ENCODE measurements at regions not wholly inside any gene's neighbourhood (a gene's known extent, or its start where the extent isn't known, plus 50 kb on each side); places are given as distances from the start of the nearest gene placed in this dataset.

DNA sequence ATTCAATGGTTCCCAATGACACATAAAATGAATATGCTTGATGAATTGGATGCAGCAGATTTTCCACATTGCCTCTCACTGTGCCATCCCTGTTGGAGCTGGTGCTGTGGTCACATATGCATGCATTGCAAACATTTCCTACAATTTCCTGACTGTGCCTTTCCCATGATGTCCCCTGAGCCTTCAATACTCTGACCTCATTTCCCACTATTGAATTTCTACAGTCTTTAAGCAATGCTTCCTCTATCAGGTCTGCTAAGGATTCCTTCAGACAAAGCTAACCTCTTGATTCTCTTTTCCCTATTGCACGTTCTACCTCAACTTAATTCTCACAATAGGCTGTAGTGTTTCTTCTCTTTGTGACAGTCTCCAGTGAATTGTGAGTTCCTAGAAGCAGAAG lies 342.5 kb upstream of the CRIM1 start:
- ChIA-PET POLR2A (no interaction called here), CTCF (no interaction called here)
- H3K36me3 Mint-ChIP-seq (ENCODE audit: low read depth) = no peaks in the 10 kb centered on the region
- H3K9me3 Mint-ChIP-seq (ENCODE audit: insufficient read depth) = no peaks in the 10 kb centered on the region
- H3K4me3 Mint-ChIP-seq = no peak overlapping the region
- H3K27ac Mint-ChIP-seq = no peak overlapping the region
- H3K27me3 Mint-ChIP-seq (ENCODE audit: low read depth) = peaks cover 8% of the 10 kb centered on the region
- ATAC-seq = no peak
- DNase-seq = no peak
- H3K4me1 Mint-ChIP-seq (ENCODE audit: low read depth) = no peaks in the 10 kb centered on the region

DNA sequence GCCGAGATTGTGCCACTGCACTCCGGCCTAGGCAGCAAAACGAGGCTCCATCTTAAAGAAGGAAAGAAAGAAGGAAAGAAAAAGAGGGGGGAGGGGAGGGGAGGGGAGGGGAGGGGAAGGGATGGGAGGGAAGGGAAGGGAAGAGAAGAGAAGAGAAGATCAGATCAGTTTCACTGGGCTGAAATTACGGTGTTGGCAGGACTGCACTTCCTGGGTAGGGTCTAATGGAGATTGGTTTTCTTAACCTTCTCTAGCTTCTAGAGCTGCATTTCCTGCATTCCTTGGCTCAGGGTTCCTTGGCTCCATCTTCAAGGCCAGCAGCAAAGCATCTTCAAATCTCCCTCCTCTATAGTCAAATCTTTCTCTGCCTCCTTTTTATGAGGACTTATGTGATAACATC lies 349.1 kb upstream of the CRIM1 start:
- DNase-seq (no peak), ATAC-seq (no peak)
- Mint-ChIP-seq H3K27ac (no peak overlapping the region), H3K4me1 (ENCODE audit: low read depth) (peaks cover 2% of the 10 kb centered on the region), H3K36me3 (ENCODE audit: low read depth) (no peaks in the 10 kb centered on the region), H3K9me3 (ENCODE audit: insufficient read depth) (no peaks in the 10 kb centered on the region), H3K27me3 (ENCODE audit: low read depth) (no peaks in the 10 kb centered on the region), H3K4me3 (no peak overlapping the region)
- ChIA-PET CTCF (no interaction called here), POLR2A (no interaction called here)

GRCh38 chr2:36002941-36003340 lies 352.6 kb upstream of the CRIM1 start:
- H3K27ac Mint-ChIP-seq = no peak overlapping the region
- no peaks in the 10 kb centered on the region for H3K27me3 Mint-ChIP-seq (ENCODE audit: low read depth)
- peaks cover 2% of the 10 kb centered on the region for H3K4me1 Mint-ChIP-seq (ENCODE audit: low read depth)
- CTCF ChIA-PET = no interaction called here
- no peak for ATAC-seq
- H3K4me3 Mint-ChIP-seq = no peak overlapping the region
- DNase-seq = no peak
- H3K36me3 Mint-ChIP-seq (ENCODE audit: low read depth) = no peaks in the 10 kb centered on the region
- POLR2A ChIA-PET = no interaction called here
- H3K9me3 Mint-ChIP-seq (ENCODE audit: insufficient read depth) = no peaks in the 10 kb centered on the region

GRCh38 chr2:35997488-35997887 lies 358.1 kb upstream of the CRIM1 start:
- Mint-ChIP-seq H3K36me3 (ENCODE audit: low read depth) (no peaks in the 10 kb centered on the region), H3K9me3 (ENCODE audit: insufficient read depth) (no peaks in the 10 kb centered on the region), H3K4me3 (no peak overlapping the region), H3K27ac (no peak overlapping the region), H3K4me1 (ENCODE audit: low read depth) (no peaks in the 10 kb centered on the region), H3K27me3 (ENCODE audit: low read depth) (peaks cover 4% of the 10 kb centered on the region)
- ChIA-PET POLR2A (no interaction called here), CTCF (no interaction called here)
- no peak for DNase-seq
- no peak for ATAC-seq

DNA sequence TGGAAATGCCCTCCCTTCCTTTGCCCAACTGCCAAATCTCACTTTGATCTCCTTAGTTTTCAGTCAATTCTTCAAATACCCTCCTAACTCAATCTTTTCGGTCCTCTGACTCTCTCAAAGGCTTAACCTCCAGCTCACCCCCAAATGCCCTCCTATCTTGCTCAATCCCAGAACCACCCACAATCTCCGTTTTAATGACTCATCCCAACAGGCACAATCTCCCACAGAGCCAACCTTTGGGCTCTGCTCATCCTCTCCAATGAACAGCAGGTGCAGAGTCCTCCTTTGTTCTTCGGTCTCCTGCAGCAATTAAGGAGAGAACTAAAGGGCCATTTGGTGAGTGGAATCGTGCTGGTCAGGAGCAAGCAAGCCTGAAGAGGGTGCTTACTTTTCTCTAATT lies 366.1 kb upstream of the CRIM1 start:
- no peak overlapping the region for H3K4me3 Mint-ChIP-seq
- no peaks in the 10 kb centered on the region for H3K27me3 Mint-ChIP-seq (ENCODE audit: low read depth)
- peaks cover 3% of the 10 kb centered on the region for H3K4me1 Mint-ChIP-seq (ENCODE audit: low read depth)
- CTCF ChIA-PET = interaction anchor here (1.1 to 1.8 kb wide), 2 partner anchors 13 to 17 kb away, joined by 4 to 5 read pairs; no protein-coding TSS in a partner anchor
- DNase-seq (no peak), ATAC-seq (no peak)
- no peaks in the 10 kb centered on the region for H3K9me3 Mint-ChIP-seq (ENCODE audit: insufficient read depth)
- no peaks in the 10 kb centered on the region for H3K36me3 Mint-ChIP-seq (ENCODE audit: low read depth)
- H3K27ac Mint-ChIP-seq = no peak overlapping the region
- POLR2A ChIA-PET = no interaction called here

GRCh38 chr2:35989040-35989439 lies 366.5 kb upstream of the CRIM1 start:
- Mint-ChIP-seq H3K36me3 (ENCODE audit: low read depth) (no peaks in the 10 kb centered on the region), H3K27me3 (ENCODE audit: low read depth) (no peaks in the 10 kb centered on the region), H3K4me3 (no peak overlapping the region), H3K9me3 (ENCODE audit: insufficient read depth) (no peaks in the 10 kb centered on the region), H3K4me1 (ENCODE audit: low read depth) (peaks cover 3% of the 10 kb centered on the region), H3K27ac (no peak overlapping the region)
- POLR2A ChIA-PET = no interaction called here
- no peak for ATAC-seq
- DNase-seq = no peak
- CTCF ChIA-PET = interaction anchor here (1.1 to 1.8 kb wide), 2 partner anchors 12 to 17 kb away, joined by 4 to 5 read pairs; no protein-coding TSS in a partner anchor

- DNase-seq = no peak
- no peaks in the 10 kb centered on the region for H3K9me3 Mint-ChIP-seq (ENCODE audit: insufficient read depth)
- peaks cover 3% of the 10 kb centered on the region for H3K4me1 Mint-ChIP-seq (ENCODE audit: low read depth)
- ChIA-PET CTCF (no interaction called here), POLR2A (no interaction called here)
- peaks cover 3% of the 10 kb centered on the region for H3K27me3 Mint-ChIP-seq (ENCODE audit: low read depth)
- ATAC-seq = no peak
- H3K36me3 Mint-ChIP-seq (ENCODE audit: low read depth) = no peaks in the 10 kb centered on the region
- H3K27ac Mint-ChIP-seq = no peak overlapping the region
- H3K4me3 Mint-ChIP-seq = no peak overlapping the region
Measured at GRCh38 chr2:35986871-35987270, 368.7 kb upstream of the CRIM1 start.

- Mint-ChIP-seq H3K36me3 (ENCODE audit: low read depth) (no peaks in the 10 kb centered on the region), H3K27ac (no peak overlapping the region), H3K4me1 (ENCODE audit: low read depth) (peaks cover 11% of the 10 kb centered on the region), H3K4me3 (peak overlapping the region; percentile 23), H3K27me3 (ENCODE audit: low read depth) (peaks cover 6% of the 10 kb centered on the region), H3K9me3 (ENCODE audit: insufficient read depth) (no peaks in the 10 kb centered on the region)
- ChIA-PET POLR2A (no interaction called here), CTCF (interaction anchor here (1.0 kb wide), 1 partner anchor 686 kb away, joined by 3 read pairs; no protein-coding TSS in a partner anchor)
- DNase-seq = no peak
- peak; percentile 87 for ATAC-seq
Measured at GRCh38 chr2:35978218-35978617, 377.4 kb upstream of the CRIM1 start.

DNA sequence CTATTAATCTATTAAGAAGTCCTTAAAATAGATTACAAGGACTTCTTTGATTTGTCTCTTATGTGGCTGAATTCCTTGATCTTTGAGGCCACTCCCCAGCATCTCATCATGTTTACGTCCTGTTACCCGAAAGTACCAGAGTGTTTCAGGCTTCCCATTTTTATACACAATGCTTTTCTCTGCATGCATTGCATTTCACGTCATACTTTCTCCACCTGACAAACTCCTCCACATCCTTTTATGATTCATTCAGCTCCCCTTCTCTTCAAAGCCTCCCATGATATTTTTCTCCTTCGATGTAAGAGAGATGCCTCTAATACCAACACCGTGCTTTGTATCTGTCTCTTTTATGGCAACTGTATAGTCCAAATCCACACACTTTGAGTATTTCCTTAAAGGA lies 379.0 kb upstream of the CRIM1 start:
- no peak for DNase-seq
- ChIA-PET POLR2A (no interaction called here), CTCF (interaction anchor here (1.2 to 1.5 kb wide), 2 partner anchors 12 to 377 kb away, joined by 4 to 5 read pairs; no protein-coding TSS in a partner anchor)
- Mint-ChIP-seq H3K4me3 (no peak overlapping the region), H3K27ac (no peak overlapping the region), H3K36me3 (ENCODE audit: low read depth) (no peaks in the 10 kb centered on the region), H3K9me3 (ENCODE audit: insufficient read depth) (no peaks in the 10 kb centered on the region), H3K27me3 (ENCODE audit: low read depth) (peaks cover 11% of the 10 kb centered on the region), H3K4me1 (ENCODE audit: low read depth) (peaks cover 11% of the 10 kb centered on the region)
- no peak for ATAC-seq

- ATAC-seq (no peak), DNase-seq (no peak)
- H3K9me3 Mint-ChIP-seq (ENCODE audit: insufficient read depth) = no peaks in the 10 kb centered on the region
- H3K27me3 Mint-ChIP-seq (ENCODE audit: low read depth) = peaks cover 19% of the 10 kb centered on the region
- no peak overlapping the region for H3K4me3 Mint-ChIP-seq
- ChIA-PET POLR2A (interaction anchor here (0.6 kb wide), 1 partner anchor 822 kb away, joined by 3 read pairs; no protein-coding TSS in a partner anchor), CTCF (no interaction called here)
- H3K4me1 Mint-ChIP-seq (ENCODE audit: low read depth) = peaks cover 3% of the 10 kb centered on the region
- no peaks in the 10 kb centered on the region for H3K36me3 Mint-ChIP-seq (ENCODE audit: low read depth)
- H3K27ac Mint-ChIP-seq = no peak overlapping the region
Measured at GRCh38 chr2:35973737-35974132, 381.8 kb upstream of the CRIM1 start.

GRCh38 chr2:35973132-35973736 lies 382.3 kb upstream of the CRIM1 start:
- CTCF ChIA-PET = interaction anchor here (1.4 kb wide), 2 partner anchors 16 to 343 kb away, joined by 4 read pairs; no protein-coding TSS in a partner anchor
- H3K4me1 Mint-ChIP-seq (ENCODE audit: low read depth) = peaks cover 2% of the 10 kb centered on the region
- no peak overlapping the region for H3K27ac Mint-ChIP-seq
- no peak overlapping the region for H3K4me3 Mint-ChIP-seq
- ATAC-seq (peak; percentile 68), DNase-seq (no peak)
- H3K9me3 Mint-ChIP-seq (ENCODE audit: insufficient read depth) = no peaks in the 10 kb centered on the region
- H3K36me3 Mint-ChIP-seq (ENCODE audit: low read depth) = no peaks in the 10 kb centered on the region
- H3K27me3 Mint-ChIP-seq (ENCODE audit: low read depth) = peaks cover 19% of the 10 kb centered on the region
- POLR2A ChIA-PET = interaction anchor here (0.6 kb wide), 1 partner anchor 823 kb away, joined by 3 read pairs; no protein-coding TSS in a partner anchor

DNA sequence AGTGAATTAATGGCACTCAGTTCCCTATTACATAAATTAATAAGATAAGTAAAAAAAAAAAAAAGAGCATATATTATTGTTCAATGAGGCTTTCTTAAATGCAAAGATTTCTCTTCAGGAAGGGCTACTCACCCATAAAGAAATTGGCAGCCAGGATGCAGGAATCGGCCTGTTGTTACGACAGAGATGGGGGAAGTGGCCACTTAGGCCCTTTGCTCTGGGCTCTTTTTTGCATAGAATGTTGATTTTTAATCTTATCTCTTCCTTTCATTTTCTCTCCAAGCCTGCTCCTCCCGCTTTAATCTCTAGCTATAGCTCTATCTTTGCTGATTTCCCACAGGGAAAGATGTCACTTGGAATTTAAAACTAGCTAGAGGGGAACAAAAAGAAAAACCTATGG lies 391.8 kb upstream of the CRIM1 start:
- no peak overlapping the region for H3K4me3 Mint-ChIP-seq
- H3K27ac Mint-ChIP-seq = no peak overlapping the region
- ChIA-PET CTCF (no interaction called here), POLR2A (no interaction called here)
- H3K36me3 Mint-ChIP-seq (ENCODE audit: low read depth) = no peaks in the 10 kb centered on the region
- H3K4me1 Mint-ChIP-seq (ENCODE audit: low read depth) = no peaks in the 10 kb centered on the region
- H3K27me3 Mint-ChIP-seq (ENCODE audit: low read depth) = no peaks in the 10 kb centered on the region
- no peak for ATAC-seq
- no peaks in the 10 kb centered on the region for H3K9me3 Mint-ChIP-seq (ENCODE audit: insufficient read depth)
- DNase-seq = no peak

DNA sequence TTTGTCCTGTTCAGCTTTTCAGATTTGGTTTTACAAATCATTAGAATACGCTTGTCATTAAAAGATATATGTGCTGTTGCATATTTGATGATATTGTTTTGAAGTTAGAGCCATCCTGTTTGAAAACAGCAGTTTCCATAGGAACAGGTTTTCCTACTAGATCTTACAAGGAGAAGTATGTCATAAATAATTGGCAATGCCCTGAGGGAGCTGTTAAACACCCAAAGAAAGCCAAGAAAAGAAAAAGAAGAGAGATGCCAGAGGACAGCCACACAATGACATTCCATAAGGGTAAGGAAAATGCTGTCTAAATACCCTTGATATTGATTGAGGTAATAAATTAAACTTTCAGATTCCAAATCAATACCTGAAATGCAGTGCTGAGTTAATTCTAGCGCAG lies 392.2 kb upstream of the CRIM1 start:
- Mint-ChIP-seq H3K9me3 (ENCODE audit: insufficient read depth) (no peaks in the 10 kb centered on the region), H3K4me3 (no peak overlapping the region), H3K36me3 (ENCODE audit: low read depth) (no peaks in the 10 kb centered on the region), H3K27me3 (ENCODE audit: low read depth) (no peaks in the 10 kb centered on the region), H3K27ac (no peak overlapping the region), H3K4me1 (ENCODE audit: low read depth) (no peaks in the 10 kb centered on the region)
- no peak for DNase-seq
- ATAC-seq = no peak
- ChIA-PET POLR2A (no interaction called here), CTCF (no interaction called here)

Data from activated CD8-positive, alpha-beta T cell treated with anti-CD3 and anti-CD28 coated beads, Interleukin-2, amount 10 ng/mL, durations not matched to agents 7 days and 5 days (primary cell).